ENCODE measurements at regions not wholly inside any gene's neighbourhood (a gene's known extent, or its start where the extent isn't known, plus 50 kb on each side); places are given as distances from the start of the nearest gene placed in this dataset.

- no peaks in the 10 kb centered on the region for H3K27me3 ChIP-seq (replicated peaks; ENCODE audit: control insufficient read depth, insufficient read depth, low read length)
- no peak overlapping the region for H3K4me3 Mint-ChIP-seq (ENCODE audit: unreplicated experiment)
- no TSS peak for BruUV-seq (replicated peaks)
- H3K4me1 Mint-ChIP-seq (ENCODE audit: low read depth, unreplicated experiment), result no peaks in the 10 kb centered on the region
- no peaks in the 10 kb centered on the region for H3K36me3 Mint-ChIP-seq (ENCODE audit: insufficient read depth, unreplicated experiment)
- no peak overlapping the region for H3K27ac Mint-ChIP-seq (ENCODE audit: unreplicated experiment)
- intact Hi-C loops (cut with micrococcal nuclease; ENCODE audit: unreplicated experiment), result no loop called here
- H3K9me3 ChIP-seq, result no peaks in the 10 kb centered on the region
- no peaks in the 10 kb centered on the region for H3K36me3 ChIP-seq (ENCODE audit: control insufficient read depth, insufficient read depth, low read length)
- TF ChIP-seq, protein P1, sequence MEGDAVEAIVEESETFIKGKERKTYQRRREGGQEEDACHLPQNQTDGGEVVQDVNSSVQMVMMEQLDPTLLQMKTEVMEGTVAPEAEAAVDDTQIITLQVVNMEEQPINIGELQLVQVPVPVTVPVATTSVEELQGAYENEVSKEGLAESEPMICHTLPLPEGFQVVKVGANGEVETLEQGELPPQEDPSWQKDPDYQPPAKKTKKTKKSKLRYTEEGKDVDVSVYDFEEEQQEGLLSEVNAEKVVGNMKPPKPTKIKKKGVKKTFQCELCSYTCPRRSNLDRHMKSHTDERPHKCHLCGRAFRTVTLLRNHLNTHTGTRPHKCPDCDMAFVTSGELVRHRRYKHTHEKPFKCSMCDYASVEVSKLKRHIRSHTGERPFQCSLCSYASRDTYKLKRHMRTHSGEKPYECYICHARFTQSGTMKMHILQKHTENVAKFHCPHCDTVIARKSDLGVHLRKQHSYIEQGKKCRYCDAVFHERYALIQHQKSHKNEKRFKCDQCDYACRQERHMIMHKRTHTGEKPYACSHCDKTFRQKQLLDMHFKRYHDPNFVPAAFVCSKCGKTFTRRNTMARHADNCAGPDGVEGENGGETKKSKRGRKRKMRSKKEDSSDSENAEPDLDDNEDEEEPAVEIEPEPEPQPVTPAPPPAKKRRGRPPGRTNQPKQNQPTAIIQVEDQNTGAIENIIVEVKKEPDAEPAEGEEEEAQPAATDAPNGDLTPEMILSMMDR (IDR thresholded peaks at IDR 0.05; ENCODE audit: insufficient read depth in 1 of 2, low read depth in 1 of 2, low read length in 1 of 2, severe bottlenecking in 1 of 2, unreplicated experiment in 1 of 2), result peak; percentile 24 to 41
- no peaks in the 10 kb centered on the region for H3K4me1 ChIP-seq
- CTCF ChIA-PET, result no interaction called here
- POLR2A ChIA-PET, result no interaction called here
- DNase-seq, result peak; percentile 35 to 45
- H3K4me3 ChIP-seq (ENCODE audit: low read depth, low read length), result no peak overlapping the region
- no peaks in the 10 kb centered on the region for H3K27me3 Mint-ChIP-seq (ENCODE audit: insufficient read depth, unreplicated experiment)
- no peaks in the 10 kb centered on the region for H3K9me3 Mint-ChIP-seq (ENCODE audit: unreplicated experiment)
These were observed 90.0 kb upstream of the DTNBP1 start for GRCh38 chr6:15752820-15753219.

GRCh38 chr6:15751721-15752350 is 89.0 kb upstream of the DTNBP1 start:
- no peaks in the 10 kb centered on the region for H3K4me1 Mint-ChIP-seq (ENCODE audit: low read depth, unreplicated experiment)
- POLR2A ChIA-PET, result no interaction called here
- BruUV-seq (replicated peaks), result no TSS peak
- H3K4me3 Mint-ChIP-seq (ENCODE audit: unreplicated experiment), result no peak overlapping the region
- H3K27ac Mint-ChIP-seq (ENCODE audit: unreplicated experiment), result no peak overlapping the region
- TF ChIP-seq, protein P1 (IDR thresholded peaks at IDR 0.05; ENCODE audit: insufficient read depth in 1 of 2, low read depth in 1 of 2, low read length in 1 of 2, severe bottlenecking in 1 of 2, unreplicated experiment in 1 of 2), result no peak
- H3K9me3 Mint-ChIP-seq (ENCODE audit: unreplicated experiment), result no peaks in the 10 kb centered on the region
- Histone ChIP-seq H3K36me3 (ENCODE audit: control insufficient read depth, insufficient read depth, low read length) (no peaks in the 10 kb centered on the region), H3K9me3 (no peaks in the 10 kb centered on the region), H3K27me3 (replicated peaks; ENCODE audit: control insufficient read depth, insufficient read depth, low read length) (no peaks in the 10 kb centered on the region; the same call in 1 of the 2 replicates), H3K4me3 (ENCODE audit: low read depth, low read length) (no peak overlapping the region), H3K4me1 (no peaks in the 10 kb centered on the region)
- CTCF ChIA-PET, result no interaction called here
- no peaks in the 10 kb centered on the region for H3K36me3 Mint-ChIP-seq (ENCODE audit: insufficient read depth, unreplicated experiment)
- intact Hi-C loops (cut with micrococcal nuclease; ENCODE audit: unreplicated experiment), result no loop called here
- no peak for DNase-seq
- H3K27me3 Mint-ChIP-seq (ENCODE audit: insufficient read depth, unreplicated experiment), result no peaks in the 10 kb centered on the region

DNA sequence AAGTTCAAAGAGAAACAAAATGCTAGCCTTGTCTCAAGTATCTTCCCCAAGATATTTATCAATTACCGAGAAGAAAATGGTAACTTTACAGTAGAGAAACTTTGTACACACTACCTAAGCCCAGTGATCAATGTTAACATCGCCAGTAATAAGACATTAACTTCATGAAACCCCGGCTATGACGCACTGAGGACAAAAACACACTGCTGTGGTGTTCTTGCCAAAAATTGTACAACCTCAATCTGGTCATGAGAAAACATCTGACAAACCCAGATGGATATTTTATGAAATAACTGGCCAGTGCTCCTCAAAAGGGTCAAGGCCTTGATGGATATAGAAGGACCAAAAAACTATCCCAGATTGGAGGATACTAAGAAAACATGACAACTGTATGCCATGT is 85.5 kb upstream of the DTNBP1 start:
- intact Hi-C loops (cut with micrococcal nuclease; ENCODE audit: unreplicated experiment), result no loop called here
- no TSS peak for BruUV-seq (replicated peaks)
- no peaks in the 10 kb centered on the region; the same call in 1 of the 2 replicates for H3K27me3 ChIP-seq (replicated peaks; ENCODE audit: control insufficient read depth, insufficient read depth, low read length)
- Mint-ChIP-seq H3K4me1 (ENCODE audit: low read depth, unreplicated experiment) (no peaks in the 10 kb centered on the region), H3K27ac (ENCODE audit: unreplicated experiment) (no peak overlapping the region), H3K27me3 (ENCODE audit: insufficient read depth, unreplicated experiment) (no peaks in the 10 kb centered on the region), H3K4me3 (ENCODE audit: unreplicated experiment) (no peak overlapping the region), H3K36me3 (ENCODE audit: insufficient read depth, unreplicated experiment) (no peaks in the 10 kb centered on the region), H3K9me3 (ENCODE audit: unreplicated experiment) (no peaks in the 10 kb centered on the region)
- no peak overlapping the region for H3K4me3 ChIP-seq (ENCODE audit: low read depth, low read length)
- TF ChIP-seq, protein P1 (IDR thresholded peaks at IDR 0.05; ENCODE audit: insufficient read depth in 1 of 2, low read depth in 1 of 2, low read length in 1 of 2, severe bottlenecking in 1 of 2, unreplicated experiment in 1 of 2), result no peak
- DNase-seq, result no peak
- no peaks in the 10 kb centered on the region for H3K4me1 ChIP-seq
- ChIA-PET CTCF (no interaction called here), POLR2A (no interaction called here)
- no peaks in the 10 kb centered on the region for H3K9me3 ChIP-seq
- H3K36me3 ChIP-seq (ENCODE audit: control insufficient read depth, insufficient read depth, low read length), result no peaks in the 10 kb centered on the region
